ENCODE measurements at regions not wholly inside any gene's neighbourhood (a gene's known extent, or its start where the extent isn't known, plus 50 kb on each side); places are given as distances from the start of the nearest gene placed in this dataset.

DNA sequence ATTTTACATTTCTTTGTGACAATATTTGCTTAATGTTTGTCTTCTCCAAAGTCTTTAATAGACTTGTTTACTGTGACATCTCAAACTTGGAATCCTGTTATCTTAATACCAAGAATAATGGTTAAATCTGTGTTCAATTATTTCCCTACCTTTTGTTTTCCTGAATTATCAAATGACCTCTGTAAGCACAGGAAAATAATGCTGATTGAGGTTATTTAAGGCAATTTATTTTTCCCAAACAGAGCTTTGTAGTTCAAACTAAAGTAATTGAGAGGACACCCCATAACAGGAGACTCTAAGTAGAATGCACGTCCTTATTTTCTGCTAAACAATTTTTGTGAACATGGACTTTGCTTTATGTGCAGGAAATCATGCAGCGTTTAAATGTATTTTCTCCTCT lies 195.0 kb downstream of the BTBD3 start:
- TF ChIP-seq POLR2A (IDR thresholded peaks at IDR 0.05): no peak
- TF ChIP-seq, protein P1, sequence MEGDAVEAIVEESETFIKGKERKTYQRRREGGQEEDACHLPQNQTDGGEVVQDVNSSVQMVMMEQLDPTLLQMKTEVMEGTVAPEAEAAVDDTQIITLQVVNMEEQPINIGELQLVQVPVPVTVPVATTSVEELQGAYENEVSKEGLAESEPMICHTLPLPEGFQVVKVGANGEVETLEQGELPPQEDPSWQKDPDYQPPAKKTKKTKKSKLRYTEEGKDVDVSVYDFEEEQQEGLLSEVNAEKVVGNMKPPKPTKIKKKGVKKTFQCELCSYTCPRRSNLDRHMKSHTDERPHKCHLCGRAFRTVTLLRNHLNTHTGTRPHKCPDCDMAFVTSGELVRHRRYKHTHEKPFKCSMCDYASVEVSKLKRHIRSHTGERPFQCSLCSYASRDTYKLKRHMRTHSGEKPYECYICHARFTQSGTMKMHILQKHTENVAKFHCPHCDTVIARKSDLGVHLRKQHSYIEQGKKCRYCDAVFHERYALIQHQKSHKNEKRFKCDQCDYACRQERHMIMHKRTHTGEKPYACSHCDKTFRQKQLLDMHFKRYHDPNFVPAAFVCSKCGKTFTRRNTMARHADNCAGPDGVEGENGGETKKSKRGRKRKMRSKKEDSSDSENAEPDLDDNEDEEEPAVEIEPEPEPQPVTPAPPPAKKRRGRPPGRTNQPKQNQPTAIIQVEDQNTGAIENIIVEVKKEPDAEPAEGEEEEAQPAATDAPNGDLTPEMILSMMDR (IDR thresholded peaks at IDR 0.05): no peak
- no peak for TF ChIP-seq POLR2AphosphoS5 (IDR thresholded peaks at IDR 0.05; ENCODE audit: insufficient read depth in 1 of 2, low read depth in 1 of 2)

All from vagina (tissue), 2 donors.